ENCODE measurements at regions not wholly inside any gene's neighbourhood (a gene's known extent, or its start where the extent isn't known, plus 50 kb on each side); places are given as distances from the start of the nearest gene placed in this dataset.

- TF ChIP-seq FOXP2 (optimal IDR thresholded peaks at IDR 0.05; ENCODE audit: borderline replicate concordance, extremely low read depth, extremely low read length, insufficient read depth) (no peak), REST (IDR thresholded peaks at IDR 0.05; ENCODE audit: insufficient read depth in 1 of 2, low read depth in 2 of 2, low read length in 2 of 2) (no peak), POLR2AphosphoS5 (IDR thresholded peaks at IDR 0.05; ENCODE audit: low read depth, low read length) (no peak), TAF1 (IDR thresholded peaks at IDR 0.05; ENCODE audit: borderline replicate concordance, insufficient read depth, low read length) (no peak), SIN3A (IDR thresholded peaks at IDR 0.05; ENCODE audit: borderline replicate concordance, insufficient read depth, low read length) (no peak)
Measured at GRCh38 chr18:24869285-24869684, 408.8 kb downstream of the HRH4 start.

GRCh38 chr18:24875286-24875685 lies 414.8 kb downstream of the HRH4 start:
- no peak for TF ChIP-seq TAF1 (IDR thresholded peaks at IDR 0.05; ENCODE audit: borderline replicate concordance, insufficient read depth, low read length)
- TF ChIP-seq POLR2AphosphoS5 (IDR thresholded peaks at IDR 0.05; ENCODE audit: low read depth, low read length) = no peak
- no peak for TF ChIP-seq SIN3A (IDR thresholded peaks at IDR 0.05; ENCODE audit: borderline replicate concordance, insufficient read depth, low read length)
- no peak for TF ChIP-seq REST (IDR thresholded peaks at IDR 0.05; ENCODE audit: insufficient read depth in 1 of 2, low read depth in 2 of 2, low read length in 2 of 2)
- TF ChIP-seq FOXP2 (optimal IDR thresholded peaks at IDR 0.05; ENCODE audit: borderline replicate concordance, extremely low read depth, extremely low read length, insufficient read depth) = no peak

GRCh38 chr18:24875777-24876176 lies 415.3 kb downstream of the HRH4 start:
- TF ChIP-seq SIN3A (IDR thresholded peaks at IDR 0.05; ENCODE audit: borderline replicate concordance, insufficient read depth, low read length) (no peak), POLR2AphosphoS5 (IDR thresholded peaks at IDR 0.05; ENCODE audit: low read depth, low read length) (no peak), REST (IDR thresholded peaks at IDR 0.05; ENCODE audit: insufficient read depth in 1 of 2, low read depth in 2 of 2, low read length in 2 of 2) (no peak)

GRCh38 chr18:24876266-24876665 lies 415.8 kb downstream of the HRH4 start:
- TF ChIP-seq REST (IDR thresholded peaks at IDR 0.05; ENCODE audit: insufficient read depth in 1 of 2, low read depth in 2 of 2, low read length in 2 of 2) = no peak
- no peak for TF ChIP-seq SIN3A (IDR thresholded peaks at IDR 0.05; ENCODE audit: borderline replicate concordance, insufficient read depth, low read length)
- TF ChIP-seq FOXP2 (optimal IDR thresholded peaks at IDR 0.05; ENCODE audit: borderline replicate concordance, extremely low read depth, extremely low read length, insufficient read depth) = no peak
- no peak for TF ChIP-seq TAF1 (IDR thresholded peaks at IDR 0.05; ENCODE audit: borderline replicate concordance, insufficient read depth, low read length)
- no peak for TF ChIP-seq POLR2AphosphoS5 (IDR thresholded peaks at IDR 0.05; ENCODE audit: low read depth, low read length)

- no peak for TF ChIP-seq FOXP2 (optimal IDR thresholded peaks at IDR 0.05; ENCODE audit: borderline replicate concordance, extremely low read depth, extremely low read length, insufficient read depth)
- TF ChIP-seq SIN3A (IDR thresholded peaks at IDR 0.05; ENCODE audit: borderline replicate concordance, insufficient read depth, low read length) = no peak
- TF ChIP-seq REST (IDR thresholded peaks at IDR 0.05; ENCODE audit: insufficient read depth in 1 of 2, low read depth in 2 of 2, low read length in 2 of 2) = no peak
- no peak for TF ChIP-seq TAF1 (IDR thresholded peaks at IDR 0.05; ENCODE audit: borderline replicate concordance, insufficient read depth, low read length)
- no peak for TF ChIP-seq POLR2AphosphoS5 (IDR thresholded peaks at IDR 0.05; ENCODE audit: low read depth, low read length)
Measured at GRCh38 chr18:24877066-24877465, 416.6 kb downstream of the HRH4 start.
